GM12878 (cell line): ENCODE measurements at regions not wholly inside any gene's neighbourhood (a gene's known extent, or its start where the extent isn't known, plus 50 kb on each side); places are given as distances from the start of the nearest gene placed in this dataset.

Experiments used
- ATAC-seq: fragments of 200-7000 bp; cut with Tn5 transposase; 3 replicates; pipeline ENCODE4 v1.9.1; 2020; ENCODE audit warnings: mild to moderate bottlenecking, moderate library complexity
- BruUV-seq: library from RNA; stranded (reverse); fragments of 400-500 nt; replicated peaks from 2 replicates; lab custom pipeline; 2021; lab: Mats Ljungman, UMichigan
- CTCF ChIA-PET: fragments of 300-600 bp; sonication (Branson Sonifier 250); formaldehyde crosslinking; extraction: SDS; loops from one replicate; lab custom pipeline; 2021; ENCODE audit warnings: inconsistent platforms; lab: Yijun Ruan, JAX
- POLR2A ChIA-PET: fragments of 350-600 bp; formaldehyde crosslinking; extraction: SDS; loops from one replicate; lab custom pipeline; 2021; ENCODE audit warnings: inconsistent platforms; lab: Charles Lee
- RAD21 ChIA-PET: fragments of 300-600 bp; sonication (Branson Sonifier 250); formaldehyde crosslinking; loops from one replicate; lab custom pipeline; 2023; ENCODE audit warnings: antibody characterized with exemption; ENCODE audit not compliant: unreplicated experiment; lab: Charles Lee
- SMC1A ChIA-PET: fragments of 300-600 bp; sonication (Branson Sonifier 250); formaldehyde crosslinking; loops from one replicate; lab custom pipeline; 2023; ENCODE audit not compliant: unreplicated experiment, uncharacterized antibody; lab: Charles Lee
- DNase-seq: peaks from one replicate; pipeline ENCODE4 v3.0.0-alpha.2; 2011; ENCODE audit warnings: low read depth, low spot score
- FAIRE-seq: peaks from 3 replicates; lab custom pipeline; 2011; peaks lifted over from hg19 to GRCh38; lab: Jason Lieb, UNC
- H2AFZ ChIP-seq: 2 replicates; pipeline ENCODE4 v1.6.0; 2011; ENCODE audit warnings: low read depth, low read length, control low read depth; ENCODE audit not compliant: control insufficient read depth
- H3K27ac ChIP-seq: 2 replicates; pipeline ENCODE4 v1.5.1; 2011; ENCODE audit warnings: control low read depth; ENCODE audit not compliant: control insufficient read depth, insufficient read depth
- H3K27me3 ChIP-seq, 2 experiments: replicated peaks in 1 of 2; 2 replicates each; pipeline versions ENCODE4 v1.6.0 to v1.6.1; 2011; ENCODE audit warnings: low read length in 1 of 2; ENCODE audit not compliant: control insufficient read depth in 2 of 2, insufficient read depth in 2 of 2
- H3K36me3 ChIP-seq, 2 experiments: 2 replicates each; pipeline ENCODE4 v1.5.1; 2011; ENCODE audit warnings: low read length in 1 of 2; ENCODE audit not compliant: control insufficient read depth in 2 of 2, insufficient read depth in 2 of 2
- H3K4me1 ChIP-seq: 2 replicates; pipeline ENCODE4 v1.6.1; 2011; ENCODE audit warnings: mild to moderate bottlenecking, low read length, moderate library complexity, mixed read lengths; ENCODE audit not compliant: control insufficient read depth, insufficient read depth
- H3K4me2 ChIP-seq: 2 replicates; pipeline ENCODE4 v1.6.0; 2011; ENCODE audit warnings: control low read depth; ENCODE audit not compliant: control insufficient read depth, insufficient read depth
- H3K4me3 ChIP-seq: fragments of 200-600 bp; sonication (generic); 2 replicates; pipeline ENCODE4 v1.5.1; 2016
- H3K79me2 ChIP-seq: 2 replicates; pipeline ENCODE4 v1.6.0; 2011; ENCODE audit warnings: low read length; ENCODE audit not compliant: control insufficient read depth, insufficient read depth
- H3K9ac ChIP-seq: 2 replicates; pipeline ENCODE4 v1.8.0; 2011; ENCODE audit warnings: low read length, control low read depth, mixed read lengths; ENCODE audit not compliant: control insufficient read depth, insufficient read depth
- H3K9me3 ChIP-seq: replicated peaks from 3 replicates; pipeline ENCODE4 v1.5.1; 2011; ENCODE audit warnings: mild to moderate bottlenecking, low read length; ENCODE audit not compliant: control insufficient read depth, insufficient read depth
- H4K20me1 ChIP-seq: 2 replicates; pipeline ENCODE4 v1.6.0; 2011; ENCODE audit not compliant: control insufficient read depth, insufficient read depth
- EGR1 ChIP-seq, 2 experiments: IDR thresholded peaks; 1 replicate in 1 of 2; 2 replicates in 1 of 2; pipeline ENCODE4 v1.6.1; 2011 to 2012; ENCODE audit warnings: low read depth in 2 of 2, low read length in 2 of 2, borderline replicate concordance in 1 of 2, mild to moderate bottlenecking in 1 of 2, moderate library complexity in 1 of 2
- RB1 ChIP-seq: fragments of 450-650 bp; formaldehyde crosslinking; IDR thresholded peaks from 2 replicates; pipeline ENCODE4 v1.6.1; 2017; ENCODE audit warnings: mild to moderate bottlenecking, borderline replicate concordance
- RELA ChIP-seq: fragments of 450-650 bp; IDR thresholded peaks from 2 replicates; pipeline ENCODE4 v1.8.0; 2014; ENCODE audit warnings: borderline replicate concordance; ENCODE audit not compliant: partially characterized antibody
- ZBTB40 ChIP-seq: fragments of 450-650 bp; IDR thresholded peaks from 2 replicates; pipeline ENCODE4 v1.6.1; 2016; ENCODE audit warnings: mild to moderate bottlenecking, moderate library complexity, borderline replicate concordance
- WGBS: methylation state at CpG from one replicate; pipeline ENCODE4 v1.1.6; 2016; ENCODE audit warnings: low lambda C conversion rate; ENCODE audit not compliant: insufficient replicate concordance, insufficient coverage; ENCODE audit errors: missing lambda C conversion rate; 5-methylcytosine and 5-hydroxymethylcytosine counted together
- in situ Hi-C: fragments of 300-500 bp; cut with MboI; formaldehyde crosslinking; loops from 9 replicates; pipeline ENCODE4 v1.14.3; 2018; ENCODE audit warnings: mixed read lengths
- intact Hi-C: fragments of 100-400 bp; cut with micrococcal nuclease; formaldehyde crosslinking; loops from one replicate; pipeline ENCODE4 v1.14.2; 2022; ENCODE audit not compliant: unreplicated experiment

- intact Hi-C loops = no loop called here
- Histone ChIP-seq H3K27ac (no peak overlapping the region), H3K9ac (no peak overlapping the region)
- no peak for TF ChIP-seq RB1
- TF ChIP-seq EGR1 (IDR thresholded peaks at IDR 0.05; ENCODE audit: borderline replicate concordance in 1 of 2, low read depth in 2 of 2, low read length in 2 of 2) = no peak
- no peak for TF ChIP-seq RELA
- no peak for TF ChIP-seq ZBTB40
- TF ChIP-seq, all 136 proteins: peak for 0
- Histone ChIP-seq H2AFZ (no peak overlapping the region), H3K4me2 (no peak overlapping the region), H3K9me3 (no peaks in the 10 kb centered on the region), H3K36me3 (no peaks in the 10 kb centered on the region), H3K79me2 (no peaks in the 10 kb centered on the region), H4K20me1 (no peaks in the 10 kb centered on the region), H3K4me3 (no peak overlapping the region), H3K27me3 (peaks cover 0 to 4% of the 10 kb centered on the region in 2 experiments; a peak in 1 of 4 replicates), H3K4me1 (no peaks in the 10 kb centered on the region)
- 13% methylated on average over 5 of the region's 5 CpGs for WGBS
- no TSS peak for BruUV-seq
- ChIA-PET CTCF (interaction anchor here (0.6 kb wide), 1 partner anchor 662 kb away, joined by 3 read pairs; no protein-coding TSS in a partner anchor), RAD21 (no interaction called here), POLR2A (no interaction called here), SMC1A (no interaction called here)
- no peak for FAIRE-seq
- in situ Hi-C loops = no loop called here
- no peak for DNase-seq
- ATAC-seq = no peak
These were observed 227.6 kb downstream of the ALDH8A1 start for GRCh38 chr6:134722200-134722870.
